ENCODE measurements at regions not wholly inside any gene's neighbourhood (a gene's known extent, or its start where the extent isn't known, plus 50 kb on each side); places are given as distances from the start of the nearest gene placed in this dataset.

DNA sequence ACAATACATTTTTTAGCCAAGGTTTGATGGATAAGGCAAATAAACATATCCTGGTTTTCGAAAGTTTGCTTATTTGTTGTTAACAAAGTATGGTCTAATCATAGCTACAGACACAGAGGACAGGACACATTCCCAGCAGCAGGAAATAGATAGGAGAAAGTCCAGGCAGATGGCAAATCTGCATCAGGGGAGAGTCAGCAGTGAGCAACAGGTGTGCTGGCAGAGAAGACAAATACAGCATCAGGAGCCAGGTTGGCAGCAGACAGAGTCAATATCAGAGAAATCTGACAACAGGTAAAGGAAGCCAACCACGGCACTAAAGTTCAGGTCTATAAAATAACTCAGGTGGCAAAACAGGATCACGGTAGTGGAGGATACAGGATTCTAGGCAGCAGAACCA lies 210.7 kb upstream of the PTBP2 start:
- no peak overlapping the region for H3K9ac ChIP-seq (ENCODE audit: low read length)
- DNase-seq, result no peak
- H3K27me3 ChIP-seq (ENCODE audit: low read length), result no peaks in the 10 kb centered on the region
- no peak overlapping the region for H3K4me2 ChIP-seq (ENCODE audit: low read depth, low read length, poor library complexity, severe bottlenecking)
- H3K79me2 ChIP-seq (ENCODE audit: low read length), result no peaks in the 10 kb centered on the region
- H3K9me2 ChIP-seq (replicated peaks; ENCODE audit: insufficient read depth, low read length), result no peaks in the 10 kb centered on the region
- H3K36me3 ChIP-seq (ENCODE audit: insufficient read depth, low read length), result no peaks in the 10 kb centered on the region
- H2AFZ ChIP-seq (ENCODE audit: low read length), result no peak overlapping the region
- H3K4me1 ChIP-seq (ENCODE audit: low read length), result no peaks in the 10 kb centered on the region
- no peaks in the 10 kb centered on the region for H3K9me3 ChIP-seq (ENCODE audit: low read length)
- H4K20me1 ChIP-seq (ENCODE audit: insufficient read depth, low read depth, low read length), result no peaks in the 10 kb centered on the region
- H3K4me3 ChIP-seq (ENCODE audit: low read length), result no peak overlapping the region
- H3K27ac ChIP-seq (ENCODE audit: low read length), result no peak overlapping the region

DNA sequence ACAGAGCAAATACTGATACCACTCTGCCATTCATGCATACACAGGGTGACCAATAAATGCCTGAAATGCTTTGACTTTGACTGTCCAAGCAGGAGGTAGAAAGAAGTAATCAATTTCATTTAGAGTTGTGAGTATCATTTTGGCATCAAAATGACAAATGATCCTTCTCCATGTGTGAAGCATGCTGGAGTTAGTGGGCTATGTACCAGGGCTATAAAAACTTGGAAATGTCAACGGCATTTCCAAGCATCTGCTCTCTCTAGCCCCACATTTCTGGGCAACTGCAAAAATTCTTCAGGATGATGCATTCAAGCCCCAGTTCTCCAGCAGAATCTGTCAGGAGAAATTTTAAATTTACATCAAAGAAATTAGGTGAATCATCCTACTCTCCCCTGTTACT lies 208.4 kb upstream of the PTBP2 start:
- Histone ChIP-seq H3K36me3 (ENCODE audit: insufficient read depth, low read length) (no peaks in the 10 kb centered on the region), H3K27me3 (ENCODE audit: low read length) (no peaks in the 10 kb centered on the region), H3K4me1 (ENCODE audit: low read length) (no peaks in the 10 kb centered on the region), H3K27ac (ENCODE audit: low read length) (no peak overlapping the region), H3K4me2 (ENCODE audit: low read depth, low read length, poor library complexity, severe bottlenecking) (no peak overlapping the region), H3K4me3 (ENCODE audit: low read length) (no peak overlapping the region), H3K79me2 (ENCODE audit: low read length) (no peaks in the 10 kb centered on the region), H2AFZ (ENCODE audit: low read length) (no peak overlapping the region), H3K9ac (ENCODE audit: low read length) (no peak overlapping the region), H3K9me3 (ENCODE audit: low read length) (no peaks in the 10 kb centered on the region), H3K9me2 (replicated peaks; ENCODE audit: insufficient read depth, low read length) (no peaks in the 10 kb centered on the region), H4K20me1 (ENCODE audit: insufficient read depth, low read depth, low read length) (no peaks in the 10 kb centered on the region)
- DNase-seq, result no peak

- no peaks in the 10 kb centered on the region for H3K79me2 ChIP-seq (ENCODE audit: low read length)
- H4K20me1 ChIP-seq (ENCODE audit: insufficient read depth, low read depth, low read length), result no peaks in the 10 kb centered on the region
- H3K9me2 ChIP-seq (replicated peaks; ENCODE audit: insufficient read depth, low read length), result no peaks in the 10 kb centered on the region
- H2AFZ ChIP-seq (ENCODE audit: low read length), result no peak overlapping the region
- no peaks in the 10 kb centered on the region for H3K36me3 ChIP-seq (ENCODE audit: insufficient read depth, low read length)
- no peaks in the 10 kb centered on the region for H3K4me1 ChIP-seq (ENCODE audit: low read length)
- DNase-seq, result no peak
- H3K9ac ChIP-seq (ENCODE audit: low read length), result no peak overlapping the region
- no peak overlapping the region for H3K27ac ChIP-seq (ENCODE audit: low read length)
- H3K9me3 ChIP-seq (ENCODE audit: low read length), result no peaks in the 10 kb centered on the region
- no peak overlapping the region for H3K4me2 ChIP-seq (ENCODE audit: low read depth, low read length, poor library complexity, severe bottlenecking)
- H3K27me3 ChIP-seq (ENCODE audit: low read length), result no peaks in the 10 kb centered on the region
- no peak overlapping the region for H3K4me3 ChIP-seq (ENCODE audit: low read length)
Measured at GRCh38 chr1:96515430-96515829, 206.2 kb upstream of the PTBP2 start.

GRCh38 chr1:96515925-96516324 lies 205.7 kb upstream of the PTBP2 start:
- H3K36me3 ChIP-seq (ENCODE audit: insufficient read depth, low read length), result no peaks in the 10 kb centered on the region
- H2AFZ ChIP-seq (ENCODE audit: low read length), result no peak overlapping the region
- no peak overlapping the region for H3K4me3 ChIP-seq (ENCODE audit: low read length)
- no peaks in the 10 kb centered on the region for H3K9me3 ChIP-seq (ENCODE audit: low read length)
- no peaks in the 10 kb centered on the region for H3K27me3 ChIP-seq (ENCODE audit: low read length)
- no peak for DNase-seq
- no peaks in the 10 kb centered on the region for H3K4me1 ChIP-seq (ENCODE audit: low read length)
- no peak overlapping the region for H3K27ac ChIP-seq (ENCODE audit: low read length)
- no peaks in the 10 kb centered on the region for H3K79me2 ChIP-seq (ENCODE audit: low read length)
- no peaks in the 10 kb centered on the region for H4K20me1 ChIP-seq (ENCODE audit: insufficient read depth, low read depth, low read length)
- H3K9ac ChIP-seq (ENCODE audit: low read length), result no peak overlapping the region
- H3K4me2 ChIP-seq (ENCODE audit: low read depth, low read length, poor library complexity, severe bottlenecking), result no peak overlapping the region
- H3K9me2 ChIP-seq (replicated peaks; ENCODE audit: insufficient read depth, low read length), result no peaks in the 10 kb centered on the region

DNA sequence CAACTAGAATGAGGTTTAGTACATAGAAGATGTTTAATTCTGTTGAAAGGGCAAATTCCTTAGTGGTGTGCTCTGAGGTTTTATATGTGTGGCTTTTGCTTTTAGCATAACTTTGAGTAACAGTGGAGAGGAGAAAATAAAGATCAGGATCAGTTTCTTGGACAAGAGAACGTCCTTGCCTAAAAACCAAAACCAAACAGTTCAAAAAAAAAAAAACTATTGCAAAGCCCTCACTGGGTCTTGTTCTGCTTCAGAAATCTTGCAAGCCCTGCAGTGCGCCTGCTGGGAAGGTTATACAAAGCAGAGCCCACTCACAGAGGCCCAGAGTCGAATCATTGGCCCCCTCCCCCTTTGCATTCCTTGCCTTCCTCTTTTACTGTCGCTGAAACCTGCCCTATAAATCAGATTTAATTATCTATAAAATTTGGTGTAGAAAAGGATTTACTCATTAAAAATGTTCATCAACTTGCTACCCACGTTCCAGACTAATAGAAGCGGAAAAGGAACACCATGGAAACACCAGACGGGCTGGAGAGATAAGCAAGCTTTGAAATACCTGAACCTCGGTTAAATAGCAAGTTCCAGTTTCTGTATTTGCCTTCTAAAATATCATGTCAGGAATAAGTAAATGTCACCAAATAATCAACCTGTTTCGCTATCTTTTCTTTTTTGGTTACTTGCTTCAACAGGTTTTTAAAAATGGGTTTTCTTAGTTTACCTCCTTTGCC lies 201.6 kb upstream of the PTBP2 start:
- Histone ChIP-seq H3K9me3 (ENCODE audit: low read length) (no peaks in the 10 kb centered on the region), H3K36me3 (ENCODE audit: insufficient read depth, low read length) (no peaks in the 10 kb centered on the region), H3K79me2 (ENCODE audit: low read length) (no peaks in the 10 kb centered on the region), H4K20me1 (ENCODE audit: insufficient read depth, low read depth, low read length) (no peaks in the 10 kb centered on the region), H3K4me1 (ENCODE audit: low read length) (no peaks in the 10 kb centered on the region), H3K4me2 (ENCODE audit: low read depth, low read length, poor library complexity, severe bottlenecking) (no peak overlapping the region), H3K27me3 (ENCODE audit: low read length) (no peaks in the 10 kb centered on the region), H3K4me3 (ENCODE audit: low read length) (no peak overlapping the region), H3K9me2 (replicated peaks; ENCODE audit: insufficient read depth, low read length) (no peaks in the 10 kb centered on the region), H3K9ac (ENCODE audit: low read length) (no peak overlapping the region), H2AFZ (ENCODE audit: low read length) (no peak overlapping the region), H3K27ac (ENCODE audit: low read length) (no peak overlapping the region)
- no peak for DNase-seq

GRCh38 chr1:96520579-96520947 lies 201.0 kb upstream of the PTBP2 start:
- Histone ChIP-seq H3K27me3 (ENCODE audit: low read length) (no peaks in the 10 kb centered on the region), H3K27ac (ENCODE audit: low read length) (no peak overlapping the region), H3K9me2 (replicated peaks; ENCODE audit: insufficient read depth, low read length) (no peaks in the 10 kb centered on the region), H4K20me1 (ENCODE audit: insufficient read depth, low read depth, low read length) (no peaks in the 10 kb centered on the region), H3K36me3 (ENCODE audit: insufficient read depth, low read length) (no peaks in the 10 kb centered on the region), H3K9ac (ENCODE audit: low read length) (no peak overlapping the region), H3K79me2 (ENCODE audit: low read length) (no peaks in the 10 kb centered on the region), H2AFZ (ENCODE audit: low read length) (no peak overlapping the region), H3K9me3 (ENCODE audit: low read length) (no peaks in the 10 kb centered on the region), H3K4me2 (ENCODE audit: low read depth, low read length, poor library complexity, severe bottlenecking) (no peak overlapping the region), H3K4me1 (ENCODE audit: low read length) (no peaks in the 10 kb centered on the region), H3K4me3 (ENCODE audit: low read length) (no peak overlapping the region)
- no peak for DNase-seq

GRCh38 chr1:96521010-96521409 lies 200.6 kb upstream of the PTBP2 start:
- no peak for DNase-seq
- Histone ChIP-seq H3K9me2 (replicated peaks; ENCODE audit: insufficient read depth, low read length) (no peaks in the 10 kb centered on the region), H4K20me1 (ENCODE audit: insufficient read depth, low read depth, low read length) (no peaks in the 10 kb centered on the region), H3K27ac (ENCODE audit: low read length) (no peak overlapping the region), H3K79me2 (ENCODE audit: low read length) (no peaks in the 10 kb centered on the region), H3K9ac (ENCODE audit: low read length) (no peak overlapping the region), H2AFZ (ENCODE audit: low read length) (no peak overlapping the region), H3K4me3 (ENCODE audit: low read length) (no peak overlapping the region), H3K36me3 (ENCODE audit: insufficient read depth, low read length) (no peaks in the 10 kb centered on the region), H3K4me1 (ENCODE audit: low read length) (no peaks in the 10 kb centered on the region), H3K9me3 (ENCODE audit: low read length) (no peaks in the 10 kb centered on the region), H3K27me3 (ENCODE audit: low read length) (no peaks in the 10 kb centered on the region), H3K4me2 (ENCODE audit: low read depth, low read length, poor library complexity, severe bottlenecking) (no peak overlapping the region)

DNA sequence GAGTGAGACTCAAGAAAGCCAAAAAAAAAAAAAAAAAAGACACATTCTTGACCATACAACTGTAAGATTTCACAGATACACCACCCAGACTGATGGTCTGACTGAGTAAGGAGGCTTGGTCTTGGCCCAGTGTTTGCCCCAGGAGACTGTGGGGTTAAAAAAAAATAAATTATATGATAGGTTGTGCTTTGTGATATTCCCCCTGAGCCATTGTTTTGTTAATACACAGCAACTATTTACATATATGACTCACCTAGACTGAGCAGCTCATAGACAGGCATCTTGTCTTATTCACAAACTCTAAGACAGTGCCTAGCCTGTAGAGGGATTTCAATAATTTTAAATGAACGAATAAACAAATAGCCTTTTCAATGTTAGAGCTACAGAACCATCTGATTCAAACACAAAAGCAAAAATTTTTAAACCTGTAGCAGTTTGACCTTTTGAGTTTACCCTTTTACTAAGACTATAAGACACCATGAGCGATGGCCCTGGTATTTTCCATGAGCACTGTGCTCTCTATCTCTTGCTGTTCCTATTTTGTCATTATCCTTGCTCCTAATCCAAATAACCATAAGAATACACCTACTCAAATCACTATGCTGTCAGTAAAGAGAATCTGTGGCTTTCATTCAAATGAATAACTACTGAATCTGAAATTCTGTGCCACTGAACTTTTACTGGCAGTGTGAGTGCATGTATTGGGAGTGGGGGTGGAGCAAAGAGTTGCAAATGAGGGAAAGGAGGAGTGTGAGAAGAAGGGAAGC lies 199.4 kb upstream of the PTBP2 start:
- H4K20me1 ChIP-seq (ENCODE audit: insufficient read depth, low read depth, low read length), result no peaks in the 10 kb centered on the region
- no peak overlapping the region for H3K4me3 ChIP-seq (ENCODE audit: low read length)
- DNase-seq, result no peak
- H3K27ac ChIP-seq (ENCODE audit: low read length), result no peak overlapping the region
- H3K9ac ChIP-seq (ENCODE audit: low read length), result no peak overlapping the region
- H3K4me2 ChIP-seq (ENCODE audit: low read depth, low read length, poor library complexity, severe bottlenecking), result no peak overlapping the region
- H3K79me2 ChIP-seq (ENCODE audit: low read length), result no peaks in the 10 kb centered on the region
- H3K9me3 ChIP-seq (ENCODE audit: low read length), result no peaks in the 10 kb centered on the region
- H2AFZ ChIP-seq (ENCODE audit: low read length), result no peak overlapping the region
- H3K4me1 ChIP-seq (ENCODE audit: low read length), result no peaks in the 10 kb centered on the region
- H3K27me3 ChIP-seq (ENCODE audit: low read length), result no peaks in the 10 kb centered on the region
- H3K36me3 ChIP-seq (ENCODE audit: insufficient read depth, low read length), result no peaks in the 10 kb centered on the region
- H3K9me2 ChIP-seq (replicated peaks; ENCODE audit: insufficient read depth, low read length), result no peaks in the 10 kb centered on the region
